ES-I3 (cell line): ENCODE measurements at regions not wholly inside any gene's neighbourhood (a gene's known extent, or its start where the extent isn't known, plus 50 kb on each side); places are given as distances from the start of the nearest gene placed in this dataset.
"Not testable (repeated sequence)": the region's sequence is repeated elsewhere in the genome, so short reads cannot be mapped to it uniquely, and the experiment has no call there.

ENCODE experiments used
- H3K36me3 ChIP-seq: 2 replicates; pipeline ENCODE4 v1.6.1; 2013; ENCODE audit warnings: mild to moderate bottlenecking, low read length, control low read depth, moderate library complexity; ENCODE audit not compliant: insufficient read depth
- H3K4me1 ChIP-seq: 2 replicates; pipeline ENCODE4 v1.6.1; 2013; ENCODE audit warnings: mild to moderate bottlenecking, control low read depth, low read length; ENCODE audit not compliant: insufficient read depth
- H3K9ac ChIP-seq: 2 replicates; pipeline ENCODE4 v1.6.1; 2013; ENCODE audit warnings: low read depth, mild to moderate bottlenecking, low read length, moderate library complexity
- H3K9me3 ChIP-seq: 2 replicates; pipeline ENCODE4 v1.6.1; 2013; ENCODE audit warnings: mild to moderate bottlenecking, low read length, moderate library complexity; ENCODE audit not compliant: control insufficient read depth, insufficient read depth

DNA sequence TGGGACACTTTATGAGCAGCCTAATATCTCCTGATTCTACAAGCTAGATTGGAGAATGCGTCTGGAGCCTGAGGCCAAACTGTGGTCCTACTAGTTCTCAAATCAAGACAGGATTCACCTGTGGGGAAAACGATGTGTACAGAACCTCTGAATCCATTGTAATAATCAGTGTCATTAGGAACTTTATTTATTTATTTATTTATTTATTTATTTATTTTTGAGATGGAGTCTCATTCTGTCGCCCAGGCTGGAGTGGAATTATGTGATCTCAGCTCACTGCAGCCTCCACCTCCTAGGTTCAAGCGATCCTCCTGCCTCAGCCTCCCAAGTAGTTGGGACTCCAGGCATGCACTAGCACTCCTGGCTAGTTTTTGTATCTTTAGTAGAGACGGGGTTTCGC, 52.6 kb upstream of the KIF26B start:
- not testable (repeated sequence) for H3K36me3 ChIP-seq, H3K9me3 ChIP-seq, H3K9ac ChIP-seq, H3K4me1 ChIP-seq

DNA sequence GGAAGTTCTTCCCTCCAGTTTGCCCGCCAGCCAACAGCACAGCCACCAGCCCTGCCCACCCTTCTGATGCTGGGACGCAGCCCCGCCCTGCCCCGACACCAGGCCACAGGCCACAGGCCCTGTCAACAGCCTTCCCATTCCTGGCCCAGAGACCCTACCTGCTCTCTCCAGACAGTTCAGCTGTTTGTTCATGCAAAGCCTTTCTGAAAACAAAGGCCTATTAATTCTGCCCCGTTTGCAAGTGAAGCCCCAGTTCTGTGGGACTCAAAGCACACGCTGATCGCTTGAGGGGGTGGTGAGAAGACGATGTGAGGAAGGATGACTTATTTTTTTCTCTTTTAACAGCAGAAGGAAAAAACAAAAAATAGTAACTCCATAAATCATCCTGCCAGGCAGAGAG, 55.4 kb upstream of the KIF26B start:
- Histone ChIP-seq H3K9me3 (no peaks in the 10 kb centered on the region), H3K36me3 (no peaks in the 10 kb centered on the region), H3K9ac (no peak overlapping the region), H3K4me1 (no peaks in the 10 kb centered on the region)

DNA sequence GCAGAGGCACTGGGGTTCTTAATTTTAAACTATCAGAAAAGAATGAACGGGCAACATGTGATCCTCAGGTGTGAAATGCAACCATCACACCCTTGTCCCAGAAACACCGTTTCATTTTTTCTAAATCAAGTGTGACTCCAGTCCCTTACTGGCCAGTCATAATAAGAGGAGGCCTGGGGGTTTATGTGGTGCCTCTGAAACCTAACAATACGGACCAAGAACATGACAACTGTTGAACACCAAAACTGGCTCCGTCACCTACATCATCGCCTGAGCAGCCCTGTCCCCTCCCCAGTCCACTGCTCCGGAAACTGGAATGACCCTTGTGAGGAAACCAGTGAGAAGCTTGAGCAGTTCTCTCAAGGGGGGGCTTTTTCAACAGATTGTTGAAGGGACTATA, 55.9 kb upstream of the KIF26B start:
- Histone ChIP-seq H3K9ac (no peak overlapping the region), H3K4me1 (no peaks in the 10 kb centered on the region), H3K36me3 (no peaks in the 10 kb centered on the region), H3K9me3 (no peaks in the 10 kb centered on the region)

DNA sequence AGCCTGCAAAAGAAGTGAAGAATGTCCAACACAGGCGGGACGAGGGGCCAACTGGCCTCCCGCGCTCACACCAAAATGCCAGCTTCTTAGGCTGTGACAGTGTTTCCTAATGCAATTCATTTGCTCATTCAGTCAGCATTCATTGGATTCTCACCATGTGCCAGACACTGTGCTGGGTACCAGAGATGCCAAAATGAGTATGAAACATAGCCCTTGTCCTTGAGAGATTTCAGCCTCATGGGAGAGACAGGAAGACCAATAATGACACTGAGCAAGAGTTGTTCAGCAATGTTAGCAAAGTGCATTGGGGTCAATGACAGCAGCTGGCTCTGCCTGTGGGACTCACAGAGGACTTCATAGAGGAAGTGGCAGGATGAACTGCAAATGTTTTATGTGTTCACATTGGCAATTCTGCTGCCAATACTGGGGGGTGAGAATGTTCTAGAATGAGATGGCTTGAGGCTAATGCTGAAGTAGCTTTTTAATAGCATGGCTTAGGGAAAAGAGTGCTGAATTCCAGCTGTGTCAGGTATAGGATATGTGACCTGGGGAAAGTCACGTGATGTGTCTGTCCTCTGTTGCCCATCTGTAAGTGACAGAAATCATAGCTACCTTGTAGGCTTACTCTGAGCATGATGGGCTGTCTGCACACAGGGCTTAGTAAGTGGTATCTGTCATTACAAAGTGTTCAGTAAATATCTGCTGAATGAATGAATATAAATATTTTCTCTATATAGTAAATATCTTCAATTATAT, 58.3 kb upstream of the KIF26B start:
- no peaks in the 10 kb centered on the region for H3K9me3 ChIP-seq
- H3K4me1 ChIP-seq = peaks cover 12% of the 10 kb centered on the region; the same call in 1 of the 2 replicates
- no peak overlapping the region for H3K9ac ChIP-seq
- H3K36me3 ChIP-seq = no peaks in the 10 kb centered on the region

DNA sequence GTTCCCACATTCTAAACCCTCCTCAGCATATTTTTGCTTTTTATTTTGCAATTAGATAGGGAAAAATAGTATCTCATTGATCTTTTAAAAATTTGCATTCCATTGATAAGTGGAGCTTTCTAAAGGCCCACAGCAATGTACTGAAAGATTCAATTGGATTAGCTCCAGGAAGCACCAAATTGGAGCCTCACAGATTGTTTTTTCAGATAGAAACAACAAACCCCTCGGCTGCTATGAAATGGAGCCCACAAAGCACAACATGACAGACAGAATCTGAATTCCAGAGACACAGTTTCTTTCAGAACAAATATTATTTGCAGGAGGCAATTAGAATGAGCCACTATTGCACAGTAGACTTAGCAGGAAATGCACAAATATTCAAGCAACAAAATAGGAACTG, 58.9 kb upstream of the KIF26B start:
- Histone ChIP-seq H3K9me3 (no peaks in the 10 kb centered on the region), H3K9ac (no peak overlapping the region), H3K4me1 (peaks cover 12% of the 10 kb centered on the region; the same call in 1 of the 2 replicates), H3K36me3 (no peaks in the 10 kb centered on the region)

DNA sequence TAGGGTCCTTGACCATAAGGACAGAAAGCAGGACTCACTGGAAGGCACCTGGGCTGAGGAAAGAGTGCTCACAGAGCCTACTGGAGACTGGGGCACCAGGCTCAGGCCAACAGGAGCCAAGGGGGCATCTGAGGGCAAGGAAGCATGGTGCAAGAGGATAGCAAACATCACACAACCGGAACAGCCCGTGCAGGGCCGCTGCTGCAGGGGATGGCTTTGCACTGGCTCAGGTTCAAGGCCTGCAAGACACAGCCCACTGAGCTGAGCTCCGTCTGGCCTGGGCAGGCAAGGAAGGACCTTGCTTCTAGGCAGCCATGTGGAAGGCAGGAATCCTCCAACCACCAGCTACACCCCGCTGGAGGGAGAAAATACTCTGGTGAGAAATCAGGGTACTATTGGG, 59.8 kb upstream of the KIF26B start:
- Histone ChIP-seq H3K9me3 (no peaks in the 10 kb centered on the region), H3K4me1 (peaks cover 12% of the 10 kb centered on the region; the same call in 1 of the 2 replicates), H3K36me3 (no peaks in the 10 kb centered on the region), H3K9ac (no peak overlapping the region)

DNA sequence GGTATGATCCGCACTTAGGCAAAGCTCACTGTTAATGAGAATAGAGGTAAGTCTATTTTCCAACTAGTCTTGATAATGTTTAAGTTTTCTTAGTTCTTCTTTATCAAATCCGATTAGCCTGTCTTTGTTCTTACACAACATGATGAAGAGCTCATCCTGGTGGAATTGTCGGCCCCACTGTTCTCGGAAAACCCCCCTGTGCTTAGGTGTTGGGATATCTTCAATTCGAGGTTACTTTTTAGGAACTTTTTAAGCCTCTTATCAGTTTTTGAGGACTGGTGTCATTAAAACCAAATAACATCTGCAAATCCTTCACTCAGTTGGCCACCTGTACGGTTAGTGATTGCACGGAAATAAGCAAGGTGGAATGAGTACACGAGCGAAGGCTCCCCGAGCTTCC, 60.7 kb upstream of the KIF26B start:
- Histone ChIP-seq H3K9ac (no peak overlapping the region), H3K9me3 (no peaks in the 10 kb centered on the region), H3K36me3 (no peaks in the 10 kb centered on the region), H3K4me1 (peaks cover 12% of the 10 kb centered on the region; the same call in 1 of the 2 replicates)

DNA sequence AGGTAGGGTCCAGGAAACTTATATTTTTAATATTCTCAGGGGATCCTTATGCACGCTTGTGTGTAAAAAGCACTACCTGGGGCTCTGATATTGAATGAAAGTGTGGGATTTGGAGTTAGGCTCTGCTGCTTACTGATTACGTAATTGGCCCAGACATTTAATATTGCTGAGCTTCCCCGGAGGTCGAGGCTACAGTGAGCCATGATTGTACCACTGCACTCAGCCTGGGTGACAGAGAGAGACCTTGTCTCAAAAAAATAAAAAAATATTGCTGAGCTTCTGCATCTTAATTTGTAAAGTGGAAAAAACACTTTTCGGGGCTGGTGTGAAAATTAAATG, 62.2 kb upstream of the KIF26B start:
- Histone ChIP-seq H3K9ac (no peak overlapping the region), H3K36me3 (no peaks in the 10 kb centered on the region), H3K9me3 (no peaks in the 10 kb centered on the region), H3K4me1 (peaks cover 12% of the 10 kb centered on the region; the same call in 1 of the 2 replicates)

DNA sequence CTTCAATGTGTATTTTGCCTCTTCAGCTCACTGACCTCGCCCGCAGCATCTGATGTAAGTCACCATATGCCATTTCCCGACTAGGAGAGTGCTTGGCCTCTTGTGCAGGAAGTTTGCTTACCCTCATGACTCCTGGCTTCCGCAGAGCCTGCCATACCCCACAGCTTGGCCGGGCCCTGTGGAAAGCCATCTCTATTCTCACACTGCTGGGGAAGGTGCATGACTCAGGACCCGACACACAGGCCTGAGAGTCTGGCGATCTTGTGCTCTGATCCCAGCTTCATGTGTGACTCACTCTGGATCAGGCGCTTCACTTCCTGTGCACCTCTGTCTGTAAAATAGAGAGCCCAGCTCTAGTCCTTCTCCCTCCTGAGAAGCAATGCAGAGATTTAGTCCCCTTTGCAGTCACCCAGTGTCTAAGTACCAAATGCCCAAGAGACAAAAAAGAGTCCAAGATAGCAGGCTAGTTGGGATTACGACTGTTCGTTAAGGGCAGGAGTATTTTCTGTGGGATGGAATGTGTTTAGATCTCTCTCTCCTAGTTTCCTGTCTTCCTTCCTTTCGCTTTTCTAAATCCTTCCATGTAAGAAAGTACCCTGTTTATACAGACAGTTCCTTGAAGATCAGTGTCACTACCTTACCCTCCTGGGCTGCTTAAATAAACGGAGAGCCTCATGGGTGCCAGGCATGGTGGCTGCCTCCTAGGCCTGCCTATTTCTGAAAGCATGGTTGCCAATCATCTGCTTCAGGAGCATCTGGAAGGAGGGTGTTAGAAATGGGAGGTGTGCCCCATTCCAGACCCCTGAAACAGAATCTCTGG, 62.8 kb upstream of the KIF26B start:
- Histone ChIP-seq H3K36me3 (no peaks in the 10 kb centered on the region), H3K9ac (no peak overlapping the region), H3K9me3 (no peaks in the 10 kb centered on the region), H3K4me1 (peaks cover 12% of the 10 kb centered on the region; the same call in 1 of the 2 replicates)

DNA sequence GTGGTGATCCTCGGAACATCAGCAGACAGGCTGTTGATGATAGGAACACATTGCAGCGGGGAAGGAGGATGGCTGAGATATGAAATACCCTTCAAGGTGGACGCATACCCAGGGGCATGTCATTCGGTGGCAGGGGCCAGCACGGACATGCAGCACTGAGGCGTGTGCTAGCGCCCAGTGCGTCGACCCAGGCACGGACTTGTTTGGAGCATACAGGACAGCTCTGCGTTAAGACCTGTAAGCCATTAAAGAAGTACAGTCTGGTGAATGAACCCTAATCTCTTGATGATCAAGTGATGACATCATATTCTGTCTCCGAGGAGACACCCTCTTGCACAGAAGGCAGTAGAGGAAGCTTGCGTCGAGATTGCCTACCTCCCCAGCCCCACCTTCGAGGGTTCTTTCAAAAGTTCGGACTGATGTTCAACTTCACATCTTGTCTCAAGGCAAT, 63.6 kb upstream of the KIF26B start:
- H3K9me3 ChIP-seq = no peaks in the 10 kb centered on the region
- H3K9ac ChIP-seq = no peak overlapping the region
- no peaks in the 10 kb centered on the region for H3K36me3 ChIP-seq
- peaks cover 12% of the 10 kb centered on the region; the same call in 1 of the 2 replicates for H3K4me1 ChIP-seq

DNA sequence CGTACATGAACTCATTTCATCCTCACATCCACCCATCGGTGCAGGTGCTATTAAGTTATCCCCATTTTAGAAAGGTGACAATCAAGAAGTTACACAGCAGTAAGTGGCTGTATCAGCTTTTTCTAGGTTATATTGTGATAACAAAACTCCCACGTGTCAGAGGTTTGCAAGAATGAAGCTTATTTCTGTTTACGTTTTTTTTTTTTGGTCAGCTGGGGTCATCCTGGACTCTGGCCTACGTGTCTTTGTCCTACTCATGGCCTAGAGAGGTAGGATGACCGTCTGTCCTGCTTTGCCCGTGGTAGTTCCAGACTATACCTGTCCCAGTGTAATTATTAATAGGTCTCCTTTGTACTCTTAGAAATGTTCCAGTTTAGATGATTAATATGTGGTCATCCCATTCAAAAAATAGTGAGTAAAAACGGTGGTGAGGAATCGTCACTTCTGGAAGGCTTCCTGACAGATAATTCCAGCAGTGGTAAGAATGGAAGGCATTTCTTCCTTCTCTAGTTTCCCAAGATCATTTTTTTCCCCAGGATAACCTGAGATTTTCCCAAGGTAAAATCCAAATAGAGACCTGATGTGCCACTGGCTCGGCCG, 64.2 kb upstream of the KIF26B start:
- Histone ChIP-seq H3K4me1 (peaks cover 12% of the 10 kb centered on the region; the same call in 1 of the 2 replicates), H3K9ac (no peak overlapping the region), H3K9me3 (no peaks in the 10 kb centered on the region), H3K36me3 (no peaks in the 10 kb centered on the region)

DNA sequence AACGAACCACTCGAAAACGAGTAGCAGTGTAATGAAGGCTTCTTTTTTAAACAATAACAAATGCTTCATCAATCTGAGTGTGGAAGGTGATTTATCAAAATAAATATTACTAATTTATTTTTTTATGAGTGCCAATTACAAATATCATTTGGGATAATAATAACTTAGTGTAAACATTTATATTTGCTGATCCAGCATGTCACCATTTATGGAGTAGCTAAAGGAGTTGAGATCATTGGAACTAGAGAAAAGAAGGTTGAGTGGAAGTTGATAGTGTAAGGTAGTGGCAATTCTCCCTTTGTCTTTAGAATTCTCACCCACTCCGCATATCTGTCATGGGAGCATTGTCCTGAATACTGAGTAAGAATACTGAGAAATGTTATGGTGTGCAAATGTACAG, 67.1 kb upstream of the KIF26B start:
- no peak overlapping the region for H3K9ac ChIP-seq
- H3K9me3 ChIP-seq = no peaks in the 10 kb centered on the region; the same call in 1 of the 2 replicates
- peaks cover 9% of the 10 kb centered on the region; the same call in 1 of the 2 replicates for H3K4me1 ChIP-seq
- H3K36me3 ChIP-seq = no peaks in the 10 kb centered on the region

DNA sequence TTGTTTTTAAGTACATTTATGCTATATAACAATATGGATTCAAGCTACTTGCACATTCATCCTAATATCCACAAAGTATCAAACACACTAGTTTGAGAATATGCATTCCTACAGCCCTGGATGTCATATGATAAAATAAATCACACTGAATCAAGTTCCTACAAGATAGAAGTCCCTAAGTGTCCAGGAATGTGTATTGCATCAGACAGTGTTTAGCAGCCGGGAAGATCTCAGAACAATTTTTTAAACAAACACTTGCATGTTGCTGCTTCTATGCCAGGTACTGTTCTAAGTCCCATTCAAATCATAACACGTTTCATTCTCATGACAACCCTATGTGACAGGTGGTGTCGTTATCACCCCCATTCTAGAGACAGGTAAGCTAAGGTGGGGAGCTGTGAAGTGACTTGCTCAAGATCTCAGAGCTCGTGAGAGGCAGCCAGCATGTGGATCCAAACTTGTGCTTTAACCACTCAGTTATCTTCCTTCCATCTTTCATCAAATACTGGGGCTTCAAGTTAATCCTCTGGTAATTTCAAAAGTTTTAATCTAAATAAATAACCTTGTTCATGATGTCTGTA, 68.3 kb upstream of the KIF26B start:
- no peaks in the 10 kb centered on the region for H3K36me3 ChIP-seq
- H3K9ac ChIP-seq = no peak overlapping the region
- no peaks in the 10 kb centered on the region; the same call in 1 of the 2 replicates for H3K4me1 ChIP-seq

DNA sequence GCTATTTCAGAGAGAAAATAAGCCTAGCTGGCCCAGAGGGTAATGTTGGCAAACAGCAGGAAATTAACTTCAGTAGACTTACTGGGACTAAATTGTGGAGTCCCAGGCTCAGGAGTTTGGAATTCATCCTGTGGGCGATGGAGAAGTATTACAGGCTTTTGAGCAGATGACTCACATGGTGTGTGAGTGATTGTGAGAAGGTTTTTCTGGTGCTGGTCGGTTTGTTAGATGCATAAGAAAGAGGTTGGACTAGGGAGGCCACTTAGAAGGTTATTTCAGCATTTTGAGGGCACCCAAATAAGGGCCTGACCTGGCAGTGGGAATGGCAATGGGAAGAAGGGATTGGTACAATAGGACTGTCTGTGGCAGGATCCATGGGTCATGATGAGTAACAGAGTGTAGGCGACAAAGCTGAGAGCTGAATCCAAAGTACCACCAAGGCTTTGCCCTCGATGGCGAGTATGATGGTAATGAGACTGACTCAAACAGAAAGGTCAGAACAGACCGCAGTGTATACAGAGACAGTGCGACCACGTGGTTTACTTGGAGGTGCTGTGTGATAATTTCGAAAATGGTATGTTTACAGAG, 69.2 kb upstream of the KIF26B start:
- H3K36me3 ChIP-seq = no peaks in the 10 kb centered on the region
- no peaks in the 10 kb centered on the region; the same call in none of the 2 replicates for H3K9me3 ChIP-seq
- H3K4me1 ChIP-seq = no peaks in the 10 kb centered on the region
- no peak overlapping the region for H3K9ac ChIP-seq

More for the DNA sequence above, 68.3 kb upstream of the KIF26B start:
- no peaks in the 10 kb centered on the region; the same call in none of the 2 replicates for H3K9me3 ChIP-seq
